Skin epidermis (tissue), 12 donors: ENCODE measurements at regions not wholly inside any gene's neighbourhood (a gene's known extent, or its start where the extent isn't known, plus 50 kb on each side); places are given as distances from the start of the nearest gene placed in this dataset.

Experiments
- H3K27ac ChIP-seq, 21 experiments: fragments of 200-600 bp; sonication (generic) in 11 of 21; one replicate each; pipeline ENCODE4 v1.5.0; 2020; ENCODE audit warnings: mild to moderate bottlenecking in 3 of 21, inconsistent platforms in 2 of 21, moderate library complexity in 2 of 21
- H3K4me3 ChIP-seq, 7 experiments: fragments of 200-600 bp; sonication (generic) in 2 of 7; one replicate each; pipeline ENCODE4 v1.5.0; 2020; ENCODE audit warnings: inconsistent platforms in 2 of 7, mild to moderate bottlenecking in 2 of 7, moderate library complexity in 1 of 7

DNA sequence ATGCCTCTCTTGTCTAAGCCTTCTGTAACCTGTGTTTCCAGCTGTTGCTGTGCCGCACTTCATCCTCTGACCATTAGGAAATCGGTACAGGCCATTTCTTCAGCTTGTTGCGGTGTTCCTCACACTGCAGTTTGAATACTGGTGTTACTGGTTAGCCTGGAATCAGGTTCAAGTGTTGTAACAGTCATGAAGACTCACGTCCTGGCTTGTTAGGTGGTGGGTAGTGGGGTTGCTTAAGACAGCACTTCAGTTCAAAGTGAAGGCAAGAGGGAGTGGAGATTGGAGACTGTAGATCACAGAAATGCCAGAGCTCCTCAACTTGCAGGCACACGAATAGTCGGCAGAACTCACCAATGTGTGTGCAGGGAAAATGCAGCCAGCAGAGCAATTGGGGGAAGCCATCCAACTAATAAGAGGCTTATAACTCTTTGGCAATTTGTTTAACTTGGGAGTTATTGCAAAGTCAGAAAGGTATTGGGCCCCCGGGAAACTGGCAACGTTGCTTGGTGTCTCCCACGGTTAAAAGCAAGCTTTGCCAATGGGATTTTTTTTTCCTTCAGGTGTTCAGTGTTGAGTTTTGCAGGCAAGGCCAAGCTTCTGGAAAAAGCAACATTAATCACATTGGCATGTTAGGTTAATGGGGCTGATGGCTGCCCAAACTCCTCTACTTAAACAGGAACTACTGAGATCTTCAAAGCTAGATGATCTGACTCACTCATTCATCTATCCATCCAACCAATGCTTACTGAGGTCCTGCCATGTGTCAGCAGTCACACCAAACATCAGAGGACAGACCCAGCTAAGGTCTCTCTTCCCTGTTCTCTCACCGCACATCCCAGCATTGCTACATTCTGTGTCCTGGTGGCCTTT, 380.9 kb downstream of the GATA3 start:
- Histone ChIP-seq H3K27ac (peak overlapping the region in 15 of 21 experiments; percentile 5 to 71 (median 42)), H3K4me3 (no peak overlapping the region)

DNA sequence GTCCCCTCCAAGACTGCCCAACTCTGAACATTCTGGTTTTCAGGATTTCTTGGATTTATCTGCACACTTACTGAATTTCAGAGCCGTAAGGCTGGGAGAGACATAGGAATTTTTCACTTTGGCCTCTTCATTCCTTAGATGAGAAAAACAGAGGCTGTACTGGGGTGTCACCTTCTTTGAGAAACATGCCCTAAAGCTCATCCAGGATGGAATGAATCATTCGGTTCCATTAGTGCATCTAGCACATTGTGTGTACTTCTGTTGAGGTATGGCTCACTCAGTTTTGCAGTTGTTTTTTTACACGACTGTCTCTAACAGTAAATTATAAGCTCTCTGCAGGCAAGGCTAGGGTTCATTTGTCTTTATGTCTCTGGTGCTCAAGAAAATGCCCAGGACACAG, 383.4 kb downstream of the GATA3 start:
- Histone ChIP-seq H3K4me3 (no peak overlapping the region), H3K27ac (no peak overlapping the region)

- Histone ChIP-seq H3K27ac (no peak overlapping the region), H3K4me3 (no peak overlapping the region)
Observed at GRCh38 chr10:8438603-8439002, 384.1 kb downstream of the GATA3 start.

DNA sequence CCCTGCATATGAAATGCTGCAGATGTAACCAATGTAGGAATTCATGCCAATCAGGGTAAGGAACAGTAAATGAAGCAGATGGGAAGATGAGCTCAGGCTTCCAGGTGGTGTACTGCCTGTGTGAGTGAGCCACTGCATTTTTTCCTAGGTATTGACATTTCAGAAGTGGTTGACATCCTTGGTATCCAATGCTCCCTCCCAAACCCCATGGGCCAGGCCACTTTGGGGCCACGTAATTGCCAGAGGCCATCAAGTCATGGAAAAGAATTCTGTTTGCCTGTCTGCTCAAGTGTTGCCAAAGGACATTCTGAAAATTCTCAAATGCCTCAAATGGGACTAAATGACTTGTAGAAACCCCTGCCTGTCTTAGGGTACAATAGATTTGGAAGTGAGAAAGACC, 384.6 kb downstream of the GATA3 start:
- Histone ChIP-seq H3K27ac (no peak overlapping the region), H3K4me3 (no peak overlapping the region)

DNA sequence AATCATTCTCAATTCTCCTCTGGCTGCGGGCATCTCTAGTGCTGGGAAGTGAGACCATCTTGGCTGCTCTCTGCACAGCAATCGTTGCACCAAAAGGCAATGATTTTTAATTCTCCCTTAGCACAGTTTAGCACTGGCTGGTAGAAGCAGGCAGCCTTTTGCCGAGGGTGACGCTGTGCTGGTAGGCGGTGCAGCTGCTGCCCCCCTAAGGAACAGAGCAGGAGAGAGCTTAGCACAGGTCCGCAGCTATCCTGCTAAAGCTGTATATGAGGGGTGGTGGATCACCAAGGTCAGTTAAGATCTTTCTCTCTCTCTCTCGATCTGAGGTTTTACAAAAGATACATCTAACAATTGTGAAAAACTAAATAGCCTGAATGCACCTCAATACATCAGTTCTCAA, 390.1 kb downstream of the GATA3 start:
- Histone ChIP-seq H3K27ac (no peak overlapping the region), H3K4me3 (no peak overlapping the region)

DNA sequence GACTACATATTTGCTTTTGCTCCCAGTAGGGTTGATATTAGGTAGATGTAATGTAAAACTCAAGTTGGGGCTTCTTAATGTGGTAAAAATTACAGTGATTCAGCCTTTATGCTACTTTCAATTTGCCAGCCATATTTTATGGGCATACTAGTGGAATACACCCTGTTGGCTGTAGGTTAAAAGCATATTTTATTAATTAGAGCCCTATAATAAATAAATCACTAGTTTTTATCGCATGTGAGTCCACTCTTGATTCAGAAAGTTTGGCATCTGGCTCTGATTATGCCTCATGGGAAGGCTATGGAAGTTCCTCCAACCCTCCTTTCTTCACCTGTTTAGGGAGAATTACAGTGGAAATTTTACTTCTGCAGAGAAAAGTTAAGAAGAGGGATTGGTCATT, 390.9 kb downstream of the GATA3 start:
- no peak overlapping the region for H3K27ac ChIP-seq
- no peak overlapping the region for H3K4me3 ChIP-seq

- no peak overlapping the region for H3K27ac ChIP-seq
- no peak overlapping the region for H3K4me3 ChIP-seq
Observed at GRCh38 chr10:8449909-8450308, 395.4 kb downstream of the GATA3 start.

DNA sequence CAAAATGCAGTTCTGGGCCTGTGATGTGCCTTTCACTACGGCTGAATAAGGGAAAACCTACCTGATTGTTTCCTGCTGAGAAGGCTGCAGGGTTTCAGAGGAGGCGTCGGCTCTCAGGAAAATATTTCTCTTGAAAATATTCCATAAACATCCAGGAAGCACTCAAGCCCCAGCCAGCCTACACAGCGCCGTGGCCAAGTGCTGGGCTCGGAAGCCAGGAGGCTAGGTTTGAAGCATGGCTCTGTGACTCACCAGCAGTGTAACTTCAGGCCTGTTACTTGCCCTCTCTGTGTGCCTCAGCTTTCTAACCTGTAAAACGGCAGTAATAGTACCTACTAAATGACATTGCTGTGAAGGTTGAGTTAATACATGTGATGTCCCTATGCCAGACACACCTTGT, 399.1 kb downstream of the GATA3 start:
- peak overlapping the region in 17 of 21 experiments; percentile 31 to 78 (median 69) for H3K27ac ChIP-seq
- no peak overlapping the region for H3K4me3 ChIP-seq

DNA sequence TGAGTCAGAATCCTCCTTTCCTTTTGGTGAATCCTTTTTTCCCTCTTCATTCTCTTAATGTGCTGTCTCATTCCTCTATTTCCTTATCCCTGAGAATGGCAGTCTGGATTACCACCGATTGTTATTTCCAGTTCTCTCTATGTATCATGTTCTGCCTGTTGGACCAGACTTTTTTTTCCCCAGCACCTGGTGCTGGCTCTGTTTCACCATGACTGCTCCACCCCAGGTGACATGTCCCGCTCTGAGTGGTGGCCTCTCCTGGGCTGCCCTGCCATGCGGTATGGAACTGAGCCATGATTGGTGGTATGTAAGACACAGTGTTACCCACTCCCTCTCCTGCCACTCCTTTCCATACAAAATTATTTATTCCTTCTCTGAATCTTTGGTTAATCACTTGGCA, 399.9 kb downstream of the GATA3 start:
- Histone ChIP-seq H3K4me3 (no peak overlapping the region), H3K27ac (peak overlapping the region in 15 of 21 experiments; percentile 9 to 78 (median 70))

DNA sequence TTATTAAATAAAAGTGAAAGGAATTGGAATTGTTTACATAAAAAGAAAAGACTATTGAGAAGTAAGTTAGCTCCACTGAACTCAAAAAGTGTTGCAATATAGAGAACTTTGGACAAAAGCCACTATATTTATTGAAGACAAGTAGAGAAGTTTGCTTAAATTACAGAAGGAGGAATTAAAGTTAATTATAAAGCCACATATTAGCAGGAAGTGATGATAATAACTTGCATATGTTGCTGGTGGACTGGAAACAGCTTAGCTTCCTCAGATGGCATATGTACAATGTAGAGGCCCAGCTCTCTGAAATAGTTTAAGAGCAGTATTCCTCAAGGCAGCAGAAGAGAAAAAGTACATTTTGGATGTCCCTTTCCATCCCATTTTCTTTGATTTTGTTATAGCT, 400.7 kb downstream of the GATA3 start:
- no peak overlapping the region for H3K4me3 ChIP-seq
- peak overlapping the region in 7 of 21 experiments; percentile 31 to 78 (median 70) for H3K27ac ChIP-seq

DNA sequence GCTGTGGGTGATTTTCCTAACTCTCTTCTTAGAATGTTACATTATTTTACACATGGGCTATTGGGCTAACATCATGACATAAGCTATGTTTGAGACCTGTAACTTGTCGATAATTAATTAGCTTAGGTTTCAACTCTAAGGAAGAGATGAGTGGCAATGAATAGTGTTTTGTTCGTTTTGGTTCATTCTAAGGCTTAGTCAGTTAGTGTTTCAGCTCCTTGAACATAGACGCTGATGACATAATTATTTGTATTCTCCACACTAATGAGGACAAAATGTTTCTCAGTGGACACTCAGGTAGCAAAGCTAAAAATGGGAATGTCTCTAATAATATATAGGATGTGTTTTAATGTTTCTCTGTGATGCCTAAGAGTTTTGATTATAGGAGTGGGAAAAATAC, 401.9 kb downstream of the GATA3 start:
- no peak overlapping the region for H3K27ac ChIP-seq
- no peak overlapping the region for H3K4me3 ChIP-seq

GRCh38 chr10:8460626-8461025, 406.1 kb downstream of the GATA3 start:
- Histone ChIP-seq H3K27ac (no peak overlapping the region), H3K4me3 (no peak overlapping the region)

DNA sequence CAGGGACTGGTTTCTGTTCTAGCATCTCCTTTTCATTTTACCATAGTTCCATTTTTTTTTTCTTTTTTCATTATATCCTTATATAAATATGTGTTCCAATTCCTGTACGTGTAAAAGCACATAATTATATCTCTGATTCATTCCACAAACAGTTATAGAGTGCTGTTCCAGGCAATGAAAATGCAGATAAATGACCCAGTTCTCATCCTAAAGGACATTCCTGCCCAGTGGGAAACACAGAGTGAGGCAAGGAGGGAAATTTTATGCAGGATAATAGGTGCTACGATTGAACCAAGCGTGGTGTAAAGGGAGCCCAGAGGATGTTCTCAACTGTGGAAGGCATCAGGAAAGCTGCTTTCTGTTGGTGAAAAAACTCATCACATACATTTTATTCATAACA, 408.1 kb downstream of the GATA3 start:
- no peak overlapping the region for H3K27ac ChIP-seq
- H3K4me3 ChIP-seq: no peak overlapping the region

DNA sequence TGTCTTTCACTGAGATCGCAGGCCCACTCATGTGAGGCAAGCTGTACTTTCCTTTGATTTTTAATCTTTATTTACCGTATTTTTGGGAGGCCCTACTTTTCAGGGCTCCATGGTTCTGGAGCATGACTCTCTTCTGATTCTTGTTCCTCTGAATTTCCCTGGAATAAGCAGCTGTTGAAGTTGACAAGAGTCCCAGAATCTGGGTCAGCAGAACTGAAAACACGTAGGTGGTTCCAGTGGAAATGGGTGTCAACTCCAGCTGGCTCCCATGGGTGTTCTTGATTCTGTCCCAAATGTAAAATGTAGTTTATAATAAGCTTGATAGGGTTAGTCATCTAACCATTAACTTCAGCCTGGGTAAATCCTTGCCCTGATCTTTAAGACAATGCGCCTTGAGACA, 409.4 kb downstream of the GATA3 start:
- Histone ChIP-seq H3K27ac (peak overlapping the region in 1 of 21 experiments; percentile 10), H3K4me3 (no peak overlapping the region)

- H3K4me3 ChIP-seq: no peak overlapping the region
- H3K27ac ChIP-seq: no peak overlapping the region
Observed at GRCh38 chr10:8468477-8468876, 414.0 kb downstream of the GATA3 start.

DNA sequence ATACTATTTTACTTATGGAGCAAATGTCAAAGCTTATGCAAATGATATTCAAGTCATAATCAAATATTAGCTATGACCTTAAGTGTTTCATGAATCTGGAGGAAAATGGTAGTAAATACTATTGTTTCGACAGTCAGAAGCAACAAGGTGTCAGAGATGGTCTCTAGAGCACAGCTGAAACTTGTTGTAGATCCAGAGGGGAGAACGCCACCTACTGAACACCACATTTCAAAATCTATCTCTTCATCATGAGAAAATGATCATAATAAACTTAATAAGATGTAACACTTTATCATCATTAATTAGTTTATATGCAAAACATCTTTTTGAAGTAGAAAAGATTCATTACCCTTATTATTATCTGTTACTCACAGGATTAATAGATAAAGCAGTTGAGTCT, 418.7 kb downstream of the GATA3 start:
- no peak overlapping the region for H3K27ac ChIP-seq
- H3K4me3 ChIP-seq: no peak overlapping the region

GRCh38 chr10:8477300-8477699, 422.8 kb downstream of the GATA3 start:
- no peak overlapping the region for H3K27ac ChIP-seq
- no peak overlapping the region for H3K4me3 ChIP-seq

DNA sequence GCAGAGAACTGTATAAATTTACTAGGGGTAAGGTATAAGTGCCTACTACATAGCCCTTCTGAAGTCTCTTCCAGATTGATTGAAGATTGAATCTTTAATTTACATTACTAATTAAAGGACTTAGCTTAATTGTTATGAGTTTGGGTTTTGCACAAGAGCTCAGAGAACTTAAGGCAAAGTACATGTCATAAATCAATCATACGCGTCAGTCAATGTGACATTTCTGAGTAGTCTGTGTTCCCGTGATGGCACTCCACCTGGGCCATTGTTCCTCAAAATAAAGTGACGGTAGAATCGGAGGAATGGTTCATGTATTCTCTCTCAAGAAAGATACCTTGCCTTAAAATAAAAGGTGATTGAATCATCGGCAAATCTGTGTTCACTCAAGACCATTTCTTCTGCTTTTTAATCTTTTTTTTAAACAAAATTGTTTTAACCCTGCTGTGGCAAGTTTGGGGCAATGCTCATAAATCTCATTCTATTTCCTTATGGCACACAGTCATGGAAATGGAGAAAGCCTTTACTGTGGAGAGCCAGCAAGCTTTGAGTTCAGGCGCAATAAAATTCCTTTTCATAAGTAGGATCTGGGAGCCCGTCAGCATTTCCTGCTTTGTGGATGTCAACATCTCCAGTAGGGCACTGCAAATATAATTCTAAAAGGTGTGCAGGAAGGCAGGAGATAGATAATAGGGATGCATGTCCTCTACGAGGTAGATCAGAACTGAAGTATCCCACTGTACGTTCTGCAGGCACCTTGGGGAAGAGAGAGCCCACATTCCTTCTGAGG, 427.4 kb downstream of the GATA3 start:
- Histone ChIP-seq H3K4me3 (no peak overlapping the region), H3K27ac (no peak overlapping the region)

DNA sequence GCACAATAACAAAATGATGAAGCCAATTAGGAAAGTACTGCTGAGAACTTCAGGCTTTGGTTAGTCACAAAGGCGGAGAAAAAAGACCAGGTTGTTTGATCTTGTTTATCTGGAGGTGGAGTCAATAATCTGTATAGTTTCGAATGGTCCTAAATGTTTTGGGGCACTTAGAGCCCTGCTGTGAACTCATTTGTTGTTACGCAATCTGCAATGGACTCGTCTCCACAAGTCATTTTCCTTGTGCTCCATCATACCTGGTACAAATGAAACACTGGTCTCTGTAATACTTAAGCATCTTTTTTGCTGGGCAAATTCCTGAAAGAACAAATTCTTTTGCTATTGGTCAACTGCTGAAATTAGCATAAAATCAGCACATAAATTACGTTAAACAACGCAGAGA, 430.5 kb downstream of the GATA3 start:
- no peak overlapping the region for H3K27ac ChIP-seq
- no peak overlapping the region for H3K4me3 ChIP-seq

DNA sequence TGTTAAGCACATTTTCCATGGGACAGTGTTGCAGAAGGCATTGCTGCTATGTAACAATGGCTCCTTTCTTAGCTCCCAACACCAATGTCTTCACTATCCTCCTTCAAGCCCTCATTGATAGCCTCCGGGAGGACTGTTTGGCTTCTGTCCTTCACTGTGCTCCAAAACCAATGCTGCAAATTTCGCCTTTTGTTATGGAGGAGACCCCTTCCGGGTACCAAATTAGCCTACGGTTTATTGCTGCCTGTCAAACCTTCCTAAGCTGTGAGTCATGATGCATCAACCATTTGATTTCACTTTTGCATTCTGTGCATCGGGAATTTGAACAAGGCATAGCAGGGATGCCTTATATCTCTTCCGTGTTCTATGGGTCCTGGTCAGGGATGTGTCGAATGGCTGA, 432.9 kb downstream of the GATA3 start:
- H3K27ac ChIP-seq: no peak overlapping the region
- no peak overlapping the region for H3K4me3 ChIP-seq

- Histone ChIP-seq H3K4me3 (no peak overlapping the region), H3K27ac (no peak overlapping the region)
Observed at GRCh38 chr10:8489232-8489631, 434.7 kb downstream of the GATA3 start.
